Activated CD4-positive, alpha-beta T cell treated with anti-CD3 and anti-CD28 coated beads, Interleukin-10, Interleukin-2, amounts not matched to agents 100 ng/mL and 50 ng/mL, durations not matched to agents 16 hours and 8 hours (primary cell): ENCODE measurements at regions not wholly inside any gene's neighbourhood (a gene's known extent, or its start where the extent isn't known, plus 50 kb on each side); places are given as distances from the start of the nearest gene placed in this dataset.
"Not testable (repeated sequence)": the region's sequence is repeated elsewhere in the genome, so short reads cannot be mapped to it uniquely, and the experiment has no call there.

Experiments used
- DNase-seq: peaks from one replicate; pipeline ENCODE4 v3.0.0-alpha.2; 2020

DNA sequence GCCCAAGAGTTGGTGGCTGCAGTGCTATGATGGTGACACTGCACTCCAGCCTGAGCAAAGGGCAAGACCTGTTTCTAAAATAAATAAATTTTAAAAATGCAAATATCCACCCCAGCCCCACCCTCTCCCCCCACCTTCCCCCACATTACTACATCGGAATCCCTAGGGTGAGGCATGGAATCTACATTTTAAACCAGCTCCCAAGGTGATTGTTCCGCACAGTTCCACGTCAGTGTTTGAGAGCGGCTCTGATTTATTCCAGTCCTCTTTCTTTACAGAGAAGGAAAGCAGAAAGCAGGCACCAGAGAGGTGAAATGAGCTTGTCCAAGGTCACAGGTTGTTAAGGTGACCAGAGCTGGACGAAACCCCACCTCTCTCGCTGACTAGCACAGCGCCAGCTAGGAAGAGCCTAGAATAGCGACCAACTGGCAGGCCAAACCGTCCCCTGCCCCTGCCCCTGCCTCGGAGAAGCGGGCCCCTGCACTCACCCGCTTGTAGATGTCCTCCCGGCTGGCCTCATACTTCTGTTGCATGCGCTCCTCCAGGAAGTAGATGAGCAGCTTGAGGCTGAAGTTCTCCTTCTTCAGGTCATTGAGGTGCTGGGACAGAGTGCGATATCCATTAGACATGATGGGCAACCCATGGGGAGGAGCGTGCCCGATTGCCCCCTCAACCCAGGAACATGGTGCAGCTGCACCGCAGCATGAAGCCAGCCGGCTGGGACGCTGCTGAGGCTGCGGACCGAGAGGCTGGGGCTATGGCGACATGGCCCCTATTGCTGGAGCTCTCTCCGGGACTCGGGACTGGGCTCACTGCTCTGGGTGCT is 103.7 kb upstream of the NBPF26 start:
- DNase-seq = not testable (repeated sequence)

DNA sequence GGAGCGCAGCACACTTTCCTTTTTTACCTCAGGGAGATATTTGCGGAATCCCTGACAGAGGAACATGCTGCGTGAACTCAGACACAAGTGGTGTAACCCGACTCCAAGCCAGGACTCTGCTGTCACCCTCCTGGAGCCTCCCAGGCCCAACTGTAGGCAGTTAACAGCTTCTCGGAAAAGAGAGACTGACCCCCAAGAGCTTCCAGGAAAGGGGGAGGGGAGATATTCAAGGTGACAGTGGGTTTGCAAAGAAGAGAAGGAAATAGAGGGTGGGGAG is 103.1 kb upstream of the NBPF26 start:
- DNase-seq = not testable (repeated sequence)

DNA sequence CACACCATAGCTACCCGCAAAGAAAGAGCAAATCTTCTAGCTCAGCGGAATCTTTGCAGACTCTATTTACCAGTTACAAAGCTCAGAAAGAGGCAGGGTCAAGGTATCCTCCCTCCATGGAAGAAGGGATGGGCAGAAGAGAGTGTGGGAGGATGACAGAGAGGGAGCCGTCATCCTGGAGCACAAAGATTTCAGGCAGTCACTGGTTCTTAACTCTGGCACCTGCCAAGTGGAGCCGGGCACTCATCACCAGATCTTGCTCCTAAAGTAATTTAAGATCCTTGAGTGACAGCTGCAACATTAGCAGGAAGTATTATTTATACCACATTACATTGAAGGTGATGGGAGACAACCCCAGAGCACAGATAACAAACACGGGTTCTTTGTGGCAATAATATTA is 102.5 kb upstream of the NBPF26 start:
- not testable (repeated sequence) for DNase-seq

DNA sequence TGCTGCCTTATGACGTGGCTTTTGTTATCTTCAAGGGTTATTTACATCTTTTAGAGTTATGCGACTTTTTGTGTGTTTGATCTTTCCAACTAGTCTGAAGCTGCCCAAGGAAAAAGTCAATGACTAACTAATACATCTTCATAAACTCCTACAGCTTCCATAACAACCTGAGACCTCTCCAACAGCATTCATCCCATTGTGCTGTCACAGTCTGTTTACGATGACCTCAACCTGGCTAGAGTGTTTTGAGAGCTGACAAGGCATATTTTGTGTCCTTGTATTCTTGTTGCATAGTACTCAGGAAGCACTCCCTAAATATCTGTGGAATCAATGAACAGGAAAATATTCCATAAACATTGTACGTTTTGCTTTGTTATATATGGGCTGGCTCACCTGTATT is 100.2 kb upstream of the NBPF26 start:
- not testable (repeated sequence) for DNase-seq

DNA sequence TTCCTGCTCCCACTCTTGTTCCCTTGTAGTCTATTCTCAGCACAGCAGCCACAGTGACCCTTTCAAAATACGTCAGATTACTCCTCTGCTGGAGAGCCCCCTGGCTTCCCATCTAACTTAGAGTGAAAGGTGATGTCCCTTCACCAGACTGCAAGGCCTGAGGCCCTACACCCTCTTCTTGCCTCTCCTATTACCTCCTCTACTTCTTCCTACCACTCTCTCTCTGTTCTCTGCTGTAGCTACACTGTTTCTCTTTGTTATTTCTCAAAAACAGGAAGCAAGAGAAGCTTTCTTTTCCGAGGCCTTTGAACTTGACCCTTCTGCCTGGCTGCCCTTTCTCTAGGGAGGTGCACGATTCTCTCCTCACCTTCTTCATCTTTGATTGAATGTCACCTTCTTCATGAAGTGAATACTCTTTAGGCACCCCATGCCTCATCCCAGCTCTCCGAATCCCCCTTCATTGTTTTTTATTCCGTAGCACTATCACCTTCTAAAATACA is 99.1 kb upstream of the NBPF26 start:
- not testable (repeated sequence) for DNase-seq

DNA sequence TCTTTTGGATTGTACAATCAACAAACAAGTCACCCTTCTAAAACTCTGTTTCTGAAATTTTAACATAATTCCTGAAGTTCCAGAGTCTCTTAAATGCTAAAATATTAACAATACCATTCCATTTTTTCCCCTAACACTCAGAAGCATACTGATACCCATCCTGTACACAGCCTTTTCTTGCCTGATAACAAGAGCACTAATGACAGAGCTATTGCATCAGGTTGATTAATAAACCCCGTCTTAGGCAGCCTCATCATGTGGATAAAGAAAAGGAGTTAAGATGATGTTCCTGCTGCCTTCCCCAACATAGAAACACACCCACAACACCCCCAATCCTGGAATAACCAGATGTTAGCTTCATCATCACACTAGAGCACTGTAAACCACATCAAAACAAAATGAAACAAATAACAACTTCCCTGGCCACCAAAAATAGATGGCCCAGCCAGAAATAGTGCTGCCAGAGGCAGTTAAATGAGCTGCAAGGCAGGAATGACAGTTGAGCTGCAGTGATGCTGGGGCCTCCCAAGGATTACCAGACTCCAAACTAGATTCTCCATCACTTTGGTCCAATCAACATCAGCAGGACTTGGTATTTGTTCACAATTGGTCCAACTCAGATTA is 93.8 kb upstream of the NBPF26 start:
- DNase-seq = not testable (repeated sequence)

DNA sequence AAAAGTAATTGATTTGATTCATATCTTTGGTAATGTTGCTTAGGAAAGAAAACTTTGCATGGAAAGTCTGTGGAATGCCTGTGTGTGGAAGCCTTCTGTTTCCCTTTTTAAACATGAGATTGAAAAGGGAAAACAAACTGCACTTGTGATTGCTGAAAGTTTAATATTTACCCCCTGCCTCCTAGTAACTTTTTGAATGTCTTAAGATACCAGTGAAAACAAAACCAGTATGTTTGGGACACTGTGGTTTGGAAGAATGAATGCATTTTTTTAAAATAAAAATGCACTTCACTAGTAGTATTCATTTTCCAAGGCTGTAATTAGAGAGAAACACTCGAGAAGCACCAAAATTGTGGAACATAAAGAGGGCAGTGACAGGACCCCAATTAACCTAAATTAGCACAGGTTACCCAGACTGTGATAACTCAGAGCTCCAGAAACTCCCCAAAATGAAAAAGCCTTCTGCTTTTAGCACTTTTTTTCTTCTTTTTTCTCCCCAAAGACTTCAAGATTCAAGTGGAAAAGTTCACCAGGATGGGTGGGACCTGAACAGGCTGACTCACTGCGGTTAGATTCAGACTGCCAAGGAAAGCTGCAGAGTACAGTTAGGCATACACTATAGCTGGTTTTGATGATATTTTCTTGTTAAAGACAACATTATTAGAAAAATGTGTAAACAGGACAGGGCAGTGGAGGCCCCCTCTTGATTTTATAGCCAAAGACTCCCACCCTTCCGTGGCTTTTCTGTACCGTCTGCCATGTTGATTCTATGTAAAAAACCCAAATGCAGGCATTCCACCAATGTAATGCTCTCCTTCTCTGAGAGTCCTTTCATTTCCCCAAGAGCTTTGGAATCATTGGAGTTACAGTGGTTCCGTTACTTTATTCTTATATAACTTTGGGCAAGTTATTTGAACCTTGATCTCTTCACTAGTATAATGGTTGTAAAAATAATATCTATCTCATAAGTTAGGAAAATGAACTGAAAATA is 88.6 kb upstream of the NBPF26 start:
- not testable (repeated sequence) for DNase-seq

DNA sequence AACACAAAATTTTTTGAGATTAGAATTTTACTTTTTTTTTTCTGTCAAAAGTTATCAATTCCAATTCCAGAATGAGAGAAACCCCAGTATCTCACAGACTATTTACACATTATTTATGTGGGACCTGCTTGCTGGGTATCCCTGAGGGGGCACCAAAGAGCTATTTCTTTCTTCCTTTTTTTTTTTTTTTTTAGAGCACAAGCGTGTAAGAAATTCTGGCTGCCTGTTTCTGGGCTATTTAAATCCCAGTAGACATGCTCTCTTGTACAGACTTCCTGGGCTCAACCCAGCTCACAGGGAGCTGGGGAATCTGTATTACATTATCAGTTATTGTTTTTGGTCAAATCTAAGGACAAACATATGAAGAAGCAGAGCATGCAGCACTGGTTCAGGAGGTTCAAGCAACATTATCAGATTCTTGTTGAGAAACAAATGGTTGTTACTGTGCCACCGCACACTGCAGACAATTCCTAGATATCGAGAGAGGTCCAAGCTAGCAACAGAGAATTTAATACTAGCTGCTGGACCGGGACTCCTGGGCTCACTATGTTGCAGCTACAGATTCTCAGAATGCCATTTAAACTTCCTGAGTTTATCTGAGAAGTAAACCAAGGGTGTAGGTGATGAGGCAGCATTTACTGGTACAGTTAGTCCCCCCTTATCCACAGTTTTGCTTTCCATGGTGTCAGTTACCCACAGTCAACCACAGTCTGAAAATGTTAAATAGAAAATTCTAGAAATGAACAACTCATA is 83.3 kb upstream of the NBPF26 start:
- not testable (repeated sequence) for DNase-seq

DNA sequence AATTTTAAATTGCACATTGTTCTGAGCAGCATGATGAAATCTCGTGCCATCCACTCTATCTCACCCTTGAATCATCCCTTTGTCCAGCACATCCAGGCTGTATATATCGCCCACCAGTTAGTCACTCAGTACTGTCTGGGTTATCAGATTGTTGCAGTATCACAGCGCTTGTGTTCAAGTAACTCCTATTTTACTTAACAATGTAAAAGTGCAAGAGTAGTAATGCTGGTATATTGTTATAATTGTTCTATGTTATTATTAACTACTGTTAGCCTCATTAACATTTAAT is 82.8 kb upstream of the NBPF26 start:
- not testable (repeated sequence) for DNase-seq

DNA sequence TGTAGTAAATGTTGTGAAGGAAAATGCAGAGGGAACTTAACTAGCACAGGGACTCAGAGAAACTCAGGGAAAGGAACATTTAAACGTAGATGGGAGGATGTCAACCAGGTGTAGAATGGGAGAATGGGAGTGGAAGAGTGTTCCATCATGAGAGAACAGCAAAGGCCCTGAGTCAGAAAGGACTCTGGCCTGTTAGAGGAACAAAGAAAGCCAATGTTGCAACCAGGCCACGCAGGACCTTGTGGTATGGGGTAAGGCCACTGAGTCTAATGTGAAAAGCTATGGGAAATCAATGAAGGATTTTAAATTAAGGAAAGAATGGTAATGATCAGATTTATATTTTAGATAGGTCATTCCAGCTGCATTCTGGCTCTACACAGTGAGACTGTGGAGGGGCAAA is 76.6 kb upstream of the NBPF26 start:
- not testable (repeated sequence) for DNase-seq

DNA sequence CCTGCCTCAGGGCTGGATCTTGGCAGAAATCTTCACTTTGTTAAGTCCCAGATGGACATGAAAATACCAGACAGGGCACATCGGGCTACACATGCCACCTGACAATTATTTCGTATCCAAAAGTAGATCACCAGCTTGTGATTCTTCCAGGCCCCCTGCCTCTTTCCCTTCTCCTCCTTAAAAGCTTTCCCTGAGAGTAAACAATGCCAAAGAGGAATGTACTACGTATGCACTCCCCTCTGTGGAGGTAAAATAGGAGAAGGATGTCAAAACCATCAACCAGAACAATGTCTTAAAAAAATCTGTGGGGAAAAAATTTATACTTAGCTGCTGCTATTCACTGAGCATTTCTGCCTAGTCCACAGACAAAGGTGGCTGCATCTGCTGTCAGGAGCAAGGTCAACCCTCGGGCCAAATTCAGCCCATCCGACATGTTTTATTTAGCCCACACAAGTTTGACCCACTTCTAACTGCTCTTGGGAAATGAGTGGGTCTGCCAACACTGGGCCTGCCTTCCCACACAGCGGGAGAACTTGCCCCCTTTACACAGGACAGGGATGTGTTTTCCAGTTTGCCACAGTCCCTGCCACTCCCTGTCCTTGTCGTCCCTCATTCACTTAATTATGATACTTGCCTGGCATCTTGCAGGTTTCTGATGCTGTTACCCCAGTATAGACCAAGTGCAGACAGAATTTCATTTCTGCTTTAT is 74.7 kb upstream of the NBPF26 start:
- DNase-seq = not testable (repeated sequence)

DNA sequence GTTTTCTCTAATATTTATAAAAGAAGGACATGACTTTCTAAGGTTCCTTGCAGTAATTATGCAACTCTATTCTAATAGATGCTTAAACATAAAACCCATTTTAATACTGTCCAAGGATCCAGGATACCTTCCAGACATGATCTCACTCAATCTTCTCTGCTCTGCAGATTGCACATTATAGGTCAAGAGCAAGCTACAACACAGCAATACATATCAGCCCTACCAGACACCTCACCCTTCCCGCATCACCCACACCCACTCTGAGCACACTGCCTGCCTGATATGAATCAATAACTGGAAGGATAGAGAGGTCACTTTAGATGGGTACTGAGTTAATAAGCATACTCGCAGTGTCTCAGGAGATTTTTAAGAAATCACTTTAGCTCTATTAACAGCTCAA is 74.0 kb upstream of the NBPF26 start:
- not testable (repeated sequence) for DNase-seq

DNA sequence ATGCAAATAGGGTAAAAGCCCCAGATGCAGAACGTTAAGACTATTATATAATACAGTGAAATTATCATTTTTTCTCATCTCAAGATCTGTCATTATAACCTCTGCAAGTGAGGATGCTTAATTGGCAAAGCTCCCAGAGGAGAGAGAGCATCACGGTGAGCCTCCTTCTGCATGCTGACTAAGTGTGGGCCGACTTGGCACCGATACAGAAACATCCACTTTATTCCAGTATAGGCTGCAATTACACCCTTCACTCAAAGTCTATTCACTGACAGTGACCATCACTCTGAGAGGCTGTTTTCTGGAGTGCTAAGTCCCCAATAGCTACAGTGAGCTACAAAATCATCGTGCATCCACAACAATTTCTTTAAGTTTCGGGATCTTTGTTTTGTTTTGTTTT is 69.6 kb upstream of the NBPF26 start:
- not testable (repeated sequence) for DNase-seq

DNA sequence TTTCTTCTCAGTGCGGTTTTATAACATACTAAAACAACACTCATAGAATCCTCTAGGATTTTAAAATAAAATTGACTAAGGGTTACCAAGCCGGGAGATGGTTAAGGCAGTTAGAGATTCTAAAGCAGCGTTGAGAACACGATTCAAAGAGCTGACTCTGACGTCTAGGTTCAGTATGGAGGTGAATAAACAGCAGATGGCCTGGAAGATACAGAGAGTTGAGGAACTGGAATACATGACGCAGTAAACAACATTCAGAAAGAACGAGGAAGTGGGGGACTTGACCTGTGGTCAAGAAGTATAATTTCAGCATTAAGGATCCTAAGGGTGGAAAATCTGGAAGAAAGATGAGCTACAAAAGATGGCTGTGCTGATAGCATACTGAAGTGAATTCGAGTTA is 68.4 kb upstream of the NBPF26 start:
- DNase-seq = not testable (repeated sequence)

DNA sequence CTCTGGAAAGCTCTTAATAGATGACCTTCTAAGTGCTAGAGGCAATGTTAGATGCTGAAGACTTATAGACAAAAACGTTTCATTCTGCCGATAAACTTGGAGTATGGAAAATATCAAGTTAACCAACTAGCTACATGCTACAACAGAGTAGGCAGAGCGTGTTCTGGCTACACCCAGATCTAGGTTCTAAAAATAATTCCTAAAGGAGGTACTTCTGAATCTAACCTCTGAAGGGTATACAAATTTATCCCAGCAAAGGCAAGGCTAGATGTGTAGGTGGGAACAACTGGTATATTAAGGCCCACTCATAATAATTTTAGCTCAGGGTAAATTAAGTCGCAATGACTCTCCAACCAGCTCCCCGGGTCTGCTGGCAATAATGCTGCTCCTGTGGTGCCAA is 67.6 kb upstream of the NBPF26 start:
- not testable (repeated sequence) for DNase-seq

DNA sequence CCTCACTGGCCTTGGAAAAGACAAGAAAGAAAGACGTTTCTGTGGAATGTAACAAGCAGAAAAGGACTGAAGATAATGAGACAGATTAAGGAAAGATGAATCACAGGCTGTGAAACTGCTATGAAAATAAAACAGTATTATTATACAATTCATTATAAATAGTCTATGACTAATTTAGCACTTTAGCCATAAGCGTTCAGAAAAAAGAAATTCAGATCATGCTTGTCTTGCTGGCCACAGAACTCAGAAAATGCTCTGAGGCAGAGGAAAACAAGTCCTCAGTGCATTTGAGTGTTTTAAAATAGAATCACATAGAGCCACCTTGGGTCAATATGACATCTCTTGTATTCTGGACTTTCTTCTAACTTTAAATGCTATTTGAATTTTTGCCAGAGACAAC is 65.9 kb upstream of the NBPF26 start:
- DNase-seq = not testable (repeated sequence)

DNA sequence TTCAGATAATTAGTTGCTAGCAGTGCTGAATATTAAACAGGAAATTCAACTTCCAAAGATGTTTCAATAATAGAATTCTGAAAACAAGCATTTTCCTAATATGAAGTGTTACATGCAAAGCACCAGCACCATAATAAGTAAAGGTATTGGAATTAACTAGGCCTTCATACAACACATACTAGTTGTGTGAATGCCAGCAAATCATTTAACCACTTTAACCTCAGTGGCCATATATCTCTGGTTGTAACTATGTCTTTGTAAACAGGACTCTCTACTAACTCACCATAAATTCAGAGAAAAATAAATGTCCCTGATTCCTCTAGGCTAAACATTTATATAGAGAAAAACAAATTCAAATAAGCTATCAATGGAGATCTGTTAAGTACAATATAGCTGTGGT is 65.1 kb upstream of the NBPF26 start:
- DNase-seq = not testable (repeated sequence)

DNA sequence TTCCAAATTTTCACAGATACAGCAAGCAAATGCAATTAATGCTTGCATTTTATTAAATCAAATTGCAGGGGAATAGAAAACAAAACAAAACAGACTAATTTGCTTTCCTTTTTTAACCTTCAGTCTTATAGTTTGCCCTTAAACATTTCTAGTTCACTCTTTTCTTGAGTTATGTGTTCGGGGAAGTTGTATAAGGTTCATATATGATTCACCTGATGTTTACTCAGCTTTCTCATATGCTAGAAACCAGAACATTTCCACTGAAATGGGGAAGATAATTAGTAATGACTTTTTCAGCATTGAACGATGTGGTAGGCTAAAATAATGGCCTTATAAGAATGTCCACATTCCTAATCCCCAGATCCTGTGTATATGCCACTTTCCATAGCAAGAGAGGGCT is 64.6 kb upstream of the NBPF26 start:
- not testable (repeated sequence) for DNase-seq

DNA sequence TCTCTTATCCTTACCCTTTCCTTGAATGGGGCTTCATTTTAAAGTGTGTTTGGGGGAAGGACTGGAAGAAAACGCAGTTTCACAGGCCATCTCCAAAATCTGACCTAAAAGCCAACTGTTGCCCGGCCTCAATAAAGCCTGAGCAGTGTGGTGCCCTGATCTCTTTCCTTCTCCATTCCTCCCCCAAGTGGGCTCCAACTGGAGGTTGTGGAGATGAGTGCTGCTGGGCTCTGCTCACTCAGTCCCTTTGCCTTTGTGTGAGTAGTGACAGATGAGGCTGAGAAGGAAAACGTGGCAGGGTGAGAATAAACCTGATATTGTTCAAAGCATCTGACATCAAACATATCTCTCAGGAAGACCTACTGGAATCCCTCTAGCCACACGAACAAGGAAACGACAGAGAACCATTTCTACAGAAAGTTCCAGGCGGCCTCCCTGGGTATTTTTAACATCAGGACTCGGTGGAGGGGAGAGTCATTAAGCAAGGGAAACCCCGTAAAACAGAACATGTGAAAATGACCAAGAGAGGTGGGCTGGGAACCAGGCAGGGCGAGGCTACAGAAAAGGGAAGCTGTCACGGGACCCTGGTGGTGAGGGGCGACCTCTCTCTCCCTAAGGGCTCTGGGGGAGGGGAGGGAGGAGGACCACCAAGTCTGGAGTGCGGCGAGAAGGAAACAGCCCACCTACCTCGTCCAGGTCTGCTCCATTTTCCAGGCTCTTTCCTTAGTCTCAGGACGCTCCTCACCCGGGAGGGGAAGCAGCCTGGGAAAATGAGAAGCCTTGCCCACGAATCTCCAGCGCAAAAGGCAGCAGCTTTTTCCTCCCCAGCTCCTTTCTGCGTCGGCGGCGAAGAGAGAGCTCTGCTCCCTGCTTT is 59.1 kb upstream of the NBPF26 start:
- not testable (repeated sequence) for DNase-seq

DNA sequence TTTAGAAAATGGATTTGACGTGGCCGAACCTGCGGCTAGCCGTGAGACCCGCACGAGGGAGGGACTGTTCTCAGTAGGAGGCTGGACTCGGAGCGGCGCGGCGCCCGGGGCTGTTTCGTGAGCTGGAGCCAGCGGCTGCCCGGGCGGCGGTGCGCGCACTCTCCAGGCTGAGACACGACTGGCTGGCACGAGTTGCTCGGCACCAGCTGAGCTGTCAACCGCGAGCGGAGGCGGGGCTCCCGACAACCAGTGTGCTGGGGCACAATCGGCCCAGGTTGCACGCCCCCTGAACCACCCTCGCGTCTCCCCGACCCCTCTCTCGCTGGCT is 58.5 kb upstream of the NBPF26 start:
- DNase-seq = peak; percentile 18

DNA sequence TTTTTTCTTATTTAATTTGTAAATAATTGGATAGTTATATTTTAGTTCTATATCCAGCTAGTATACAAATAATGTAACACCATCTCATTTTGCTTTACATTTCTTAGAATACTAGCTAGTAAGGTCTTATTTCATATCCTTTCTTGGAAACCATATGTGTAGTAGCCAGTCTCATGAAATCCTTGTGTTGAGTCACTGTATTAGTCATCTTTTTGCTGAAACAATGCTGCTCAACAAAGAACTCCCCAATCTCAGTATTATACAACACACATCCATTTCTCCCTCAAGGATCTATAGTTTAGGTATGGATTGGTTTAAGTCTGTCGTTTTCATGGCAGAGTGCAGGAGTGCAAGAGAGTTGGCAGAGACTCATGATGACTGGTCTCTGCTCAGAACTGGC is 55.6 kb upstream of the NBPF26 start:
- DNase-seq = not testable (repeated sequence)
